ENCODE measurements at regions not wholly inside any gene's neighbourhood (a gene's known extent, or its start where the extent isn't known, plus 50 kb on each side); places are given as distances from the start of the nearest gene placed in this dataset.

DNA sequence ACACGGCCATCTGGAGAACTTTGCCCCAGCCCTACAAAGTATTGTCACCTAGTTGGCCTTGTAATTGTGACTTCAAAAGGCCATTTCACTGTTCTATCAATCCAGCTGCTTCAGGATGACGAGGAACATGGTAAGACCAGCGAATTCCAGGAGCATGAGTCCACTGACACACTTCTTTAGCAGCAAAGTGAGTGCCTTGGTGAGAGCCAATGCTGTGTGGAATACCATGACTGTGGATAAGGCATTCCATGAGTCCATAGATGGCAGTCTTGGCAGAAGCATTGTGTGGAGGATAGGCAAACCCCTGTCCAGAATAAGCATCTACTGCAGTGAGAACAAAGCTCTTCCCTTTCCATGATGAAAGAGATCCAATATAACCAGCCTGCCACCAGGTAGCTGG, 1009.1 kb upstream of the USP15 start:
- TF ChIP-seq, protein P1, sequence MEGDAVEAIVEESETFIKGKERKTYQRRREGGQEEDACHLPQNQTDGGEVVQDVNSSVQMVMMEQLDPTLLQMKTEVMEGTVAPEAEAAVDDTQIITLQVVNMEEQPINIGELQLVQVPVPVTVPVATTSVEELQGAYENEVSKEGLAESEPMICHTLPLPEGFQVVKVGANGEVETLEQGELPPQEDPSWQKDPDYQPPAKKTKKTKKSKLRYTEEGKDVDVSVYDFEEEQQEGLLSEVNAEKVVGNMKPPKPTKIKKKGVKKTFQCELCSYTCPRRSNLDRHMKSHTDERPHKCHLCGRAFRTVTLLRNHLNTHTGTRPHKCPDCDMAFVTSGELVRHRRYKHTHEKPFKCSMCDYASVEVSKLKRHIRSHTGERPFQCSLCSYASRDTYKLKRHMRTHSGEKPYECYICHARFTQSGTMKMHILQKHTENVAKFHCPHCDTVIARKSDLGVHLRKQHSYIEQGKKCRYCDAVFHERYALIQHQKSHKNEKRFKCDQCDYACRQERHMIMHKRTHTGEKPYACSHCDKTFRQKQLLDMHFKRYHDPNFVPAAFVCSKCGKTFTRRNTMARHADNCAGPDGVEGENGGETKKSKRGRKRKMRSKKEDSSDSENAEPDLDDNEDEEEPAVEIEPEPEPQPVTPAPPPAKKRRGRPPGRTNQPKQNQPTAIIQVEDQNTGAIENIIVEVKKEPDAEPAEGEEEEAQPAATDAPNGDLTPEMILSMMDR (IDR thresholded peaks at IDR 0.05) = no peak
- TF ChIP-seq POLR2A (IDR thresholded peaks at IDR 0.05) = no peak
